ENCODE measurements at regions not wholly inside any gene's neighbourhood (a gene's known extent, or its start where the extent isn't known, plus 50 kb on each side); places are given as distances from the start of the nearest gene placed in this dataset.

DNA sequence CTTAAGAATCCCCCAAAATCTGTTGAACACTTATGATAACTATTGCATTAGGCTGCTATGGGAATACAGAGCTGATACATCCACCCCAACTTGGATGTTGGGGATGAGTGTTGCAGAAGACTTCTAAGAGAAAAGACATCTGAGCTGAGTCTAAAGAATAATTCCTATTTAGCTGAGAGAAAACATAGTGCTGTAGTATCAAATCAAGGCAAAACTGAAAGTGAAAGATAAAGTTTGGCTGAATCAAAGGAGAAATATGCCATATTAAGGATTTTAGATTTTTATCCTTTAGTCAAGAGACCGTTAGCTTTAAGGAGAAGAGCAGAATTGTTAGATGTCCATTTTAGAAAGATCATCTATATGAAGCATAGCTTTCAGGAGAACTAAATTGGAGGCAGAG, 726.9 kb upstream of the PTBP2 start:
- in situ Hi-C loops (cut with MboI; ENCODE audit: low sequenced_read_pairs): no loop called here
- H3K4me1 ChIP-seq: no peaks in the 10 kb centered on the region
- H3K4me3 ChIP-seq: no peak overlapping the region
- no peaks in the 10 kb centered on the region for H3K27me3 ChIP-seq (ENCODE audit: low read depth)
- H3K9me3 ChIP-seq: no peaks in the 10 kb centered on the region
- H3K36me3 ChIP-seq (replicated peaks): no peaks in the 10 kb centered on the region
- no peak for DNase-seq (ENCODE audit: low spot score in 2 of 2)

DNA sequence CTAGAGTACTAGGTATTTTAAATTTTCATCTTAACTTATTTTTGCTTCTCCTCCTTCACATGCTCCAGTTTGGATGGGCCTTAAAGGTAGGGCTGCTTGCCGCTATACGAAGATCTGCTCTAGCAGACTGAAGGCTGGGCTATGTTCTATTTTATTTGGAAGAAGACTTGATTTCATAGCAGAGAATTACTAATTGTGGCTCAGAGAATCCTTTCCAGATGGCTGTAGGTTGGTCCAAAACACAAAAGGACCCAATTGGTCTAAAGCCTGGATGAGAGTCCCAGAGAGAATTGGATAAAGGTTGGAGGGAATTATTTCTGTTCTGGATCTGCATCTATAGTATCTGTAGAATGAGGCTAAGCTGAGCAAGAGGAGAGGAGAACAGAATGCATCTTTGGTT, 719.4 kb upstream of the PTBP2 start:
- in situ Hi-C loops (cut with MboI; ENCODE audit: low sequenced_read_pairs): no loop called here
- Histone ChIP-seq H3K27me3 (ENCODE audit: low read depth) (no peaks in the 10 kb centered on the region), H3K4me3 (no peak overlapping the region), H3K4me1 (no peaks in the 10 kb centered on the region), H3K9me3 (no peaks in the 10 kb centered on the region), H3K36me3 (replicated peaks) (no peaks in the 10 kb centered on the region)
- no peak for DNase-seq (ENCODE audit: low spot score in 2 of 2)

DNA sequence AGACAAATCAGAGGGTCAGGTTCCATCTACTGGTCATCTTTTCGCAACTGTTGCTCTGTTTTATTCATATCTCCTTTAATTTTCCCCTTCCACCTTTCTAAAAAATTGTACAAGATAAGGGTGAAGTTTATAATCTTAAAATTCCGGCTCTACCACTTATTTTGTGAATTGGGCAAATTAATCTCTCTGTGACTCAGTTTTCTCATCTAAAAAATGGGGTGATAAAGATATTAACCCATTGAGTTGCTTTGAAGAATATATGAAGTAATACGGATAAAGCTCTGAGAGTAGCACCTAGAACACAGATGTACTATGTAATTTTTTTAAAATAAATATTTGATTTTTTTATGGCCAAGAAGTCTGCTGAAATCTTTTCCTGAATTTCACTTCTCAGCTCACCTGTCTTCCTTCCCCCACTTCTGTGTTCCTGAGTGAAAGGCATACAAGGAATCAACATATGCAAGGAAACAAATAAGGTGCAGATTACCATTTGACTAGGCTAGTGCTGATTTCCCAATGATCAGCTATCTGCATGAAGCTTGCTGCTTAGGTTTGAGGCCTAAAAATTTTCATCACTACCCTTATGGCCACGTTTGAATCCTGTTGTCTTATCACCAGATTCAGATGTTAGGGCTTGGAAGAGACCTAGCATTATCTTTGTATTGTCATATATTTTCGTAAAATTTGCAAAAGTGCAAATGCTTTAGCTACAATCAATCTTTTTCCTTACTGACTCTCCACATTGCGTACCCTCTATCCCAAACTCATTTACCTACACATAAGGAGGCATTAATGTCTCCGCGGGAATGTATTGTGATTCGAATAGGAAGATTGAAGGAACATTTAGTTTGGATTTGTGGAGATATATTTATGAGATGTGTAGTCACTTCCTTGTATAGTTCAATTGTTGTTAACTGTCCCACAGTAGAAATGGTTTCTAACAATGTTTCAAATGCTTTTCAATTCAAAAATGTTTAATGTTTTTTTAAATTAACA, 718.3 kb upstream of the PTBP2 start:
- Histone ChIP-seq H3K36me3 (replicated peaks) (no peaks in the 10 kb centered on the region), H3K9me3 (no peaks in the 10 kb centered on the region), H3K4me1 (no peaks in the 10 kb centered on the region), H3K27me3 (ENCODE audit: low read depth) (no peaks in the 10 kb centered on the region), H3K4me3 (no peak overlapping the region)
- no peak for DNase-seq (ENCODE audit: low spot score in 2 of 2)
- in situ Hi-C loops (cut with MboI; ENCODE audit: low sequenced_read_pairs): no loop called here

DNA sequence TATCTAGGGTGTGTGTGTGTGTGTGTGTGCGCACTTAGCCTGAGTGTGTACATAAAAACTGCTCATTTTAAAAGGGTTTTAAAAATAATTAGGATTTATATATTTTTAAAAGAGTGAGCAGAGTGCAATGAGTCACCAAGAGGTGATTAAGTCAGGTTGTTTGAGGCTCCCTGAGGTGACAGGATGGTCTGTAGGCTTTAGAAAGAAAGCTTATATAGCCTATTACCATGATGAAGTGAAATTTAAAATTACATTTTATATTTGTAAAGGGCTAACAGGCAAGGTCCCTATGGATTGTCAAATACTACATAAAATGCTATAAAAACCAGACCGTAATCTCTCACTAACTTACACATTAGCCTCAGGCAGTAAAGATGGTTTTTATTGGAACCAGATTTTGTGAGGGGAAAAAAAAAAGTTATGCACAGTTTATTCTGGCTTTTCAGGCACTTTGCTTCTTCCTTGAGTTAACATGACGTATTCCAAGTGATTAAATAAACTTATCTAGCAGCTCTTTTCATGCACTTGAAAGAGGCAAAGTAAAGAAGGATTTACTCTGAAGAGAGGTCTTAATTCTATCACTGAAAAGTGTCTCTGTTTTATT, 711.7 kb upstream of the PTBP2 start:
- in situ Hi-C loops (cut with MboI; ENCODE audit: low sequenced_read_pairs): no loop called here
- no peaks in the 10 kb centered on the region for H3K27me3 ChIP-seq (ENCODE audit: low read depth)
- no peaks in the 10 kb centered on the region for H3K36me3 ChIP-seq (replicated peaks)
- peak in 1 of 2 experiments; percentile 79 for DNase-seq (ENCODE audit: low spot score in 2 of 2)
- no peaks in the 10 kb centered on the region for H3K9me3 ChIP-seq
- H3K4me1 ChIP-seq: peaks cover 6% of the 10 kb centered on the region; the same call in 1 of the 2 replicates
- H3K4me3 ChIP-seq: no peak overlapping the region

DNA sequence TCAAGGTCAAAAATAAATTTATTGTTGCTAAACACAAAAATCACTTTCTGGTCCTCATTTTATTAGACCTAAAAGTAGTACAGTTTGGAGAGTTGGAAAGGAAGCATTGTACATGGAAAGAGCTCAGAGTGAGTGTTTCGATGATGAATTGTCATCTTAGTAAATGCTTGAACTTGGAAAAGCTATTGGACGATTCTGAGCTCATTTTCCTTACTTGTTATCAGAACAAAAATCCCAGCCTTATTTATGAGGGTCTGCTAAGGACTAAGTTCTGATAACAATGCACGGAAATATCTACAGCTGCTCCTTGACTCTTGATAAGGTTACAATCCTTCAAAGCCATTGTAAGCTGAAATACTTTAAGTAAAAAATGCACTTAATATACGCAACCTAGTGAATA, 710.0 kb upstream of the PTBP2 start:
- H3K4me3 ChIP-seq: no peak overlapping the region
- in situ Hi-C loops (cut with MboI; ENCODE audit: low sequenced_read_pairs): no loop called here

DNA sequence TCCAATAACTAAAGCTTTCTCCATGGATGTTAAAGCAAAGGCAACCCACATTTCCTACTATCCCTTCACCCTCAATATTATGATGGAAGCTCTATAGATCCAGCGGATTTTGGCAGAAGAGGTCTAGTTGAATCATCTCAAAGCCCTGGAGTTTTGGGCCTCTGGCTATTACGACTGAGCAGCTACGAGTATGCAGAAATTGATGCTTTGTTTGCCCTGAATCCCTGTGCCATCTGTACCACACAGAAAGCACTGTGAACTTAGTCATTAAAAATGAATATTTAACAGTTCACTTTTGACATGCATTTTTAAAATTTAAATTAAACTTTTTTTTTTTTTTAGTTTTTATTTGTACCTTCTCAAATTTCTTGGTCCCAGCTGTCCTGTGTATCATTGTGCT, 705.4 kb upstream of the PTBP2 start:
- no peak for DNase-seq (ENCODE audit: low spot score in 2 of 2)
- Histone ChIP-seq H3K27me3 (ENCODE audit: low read depth) (no peaks in the 10 kb centered on the region), H3K4me3 (no peak overlapping the region), H3K9me3 (no peaks in the 10 kb centered on the region), H3K4me1 (no peaks in the 10 kb centered on the region), H3K36me3 (replicated peaks) (no peaks in the 10 kb centered on the region)
- in situ Hi-C loops (cut with MboI; ENCODE audit: low sequenced_read_pairs): no loop called here

More for the DNA sequence above, 710.0 kb upstream of the PTBP2 start:
- Histone ChIP-seq H3K27me3 (ENCODE audit: low read depth) (no peaks in the 10 kb centered on the region), H3K4me1 (peaks cover 6% of the 10 kb centered on the region; the same call in 1 of the 2 replicates), H3K36me3 (replicated peaks) (no peaks in the 10 kb centered on the region), H3K9me3 (no peaks in the 10 kb centered on the region)
- DNase-seq (ENCODE audit: low spot score in 2 of 2): no peak

DNA sequence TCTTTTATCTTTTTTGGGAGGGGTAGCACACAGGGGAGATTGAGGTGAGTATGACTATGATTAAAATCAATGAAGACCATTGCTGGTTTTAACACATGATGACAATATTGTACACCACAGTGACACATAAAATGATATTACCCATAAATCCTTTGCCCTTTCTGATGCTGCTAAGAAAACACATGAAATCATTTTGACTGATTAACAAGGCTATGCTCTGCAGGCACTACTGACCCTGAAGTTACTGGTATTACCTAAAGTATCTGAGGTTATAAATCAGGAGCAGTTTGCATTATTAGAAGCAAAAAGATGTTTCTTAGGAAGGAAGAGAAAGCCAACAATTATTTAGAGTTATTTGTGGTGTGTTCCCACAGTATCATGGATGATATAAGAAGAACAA, 701.2 kb upstream of the PTBP2 start:
- no peak overlapping the region for H3K4me3 ChIP-seq
- H3K36me3 ChIP-seq (replicated peaks): no peaks in the 10 kb centered on the region
- in situ Hi-C loops (cut with MboI; ENCODE audit: low sequenced_read_pairs): no loop called here
- H3K4me1 ChIP-seq: no peaks in the 10 kb centered on the region
- H3K27me3 ChIP-seq (ENCODE audit: low read depth): no peaks in the 10 kb centered on the region
- no peaks in the 10 kb centered on the region for H3K9me3 ChIP-seq
- DNase-seq (ENCODE audit: low spot score in 2 of 2): no peak

DNA sequence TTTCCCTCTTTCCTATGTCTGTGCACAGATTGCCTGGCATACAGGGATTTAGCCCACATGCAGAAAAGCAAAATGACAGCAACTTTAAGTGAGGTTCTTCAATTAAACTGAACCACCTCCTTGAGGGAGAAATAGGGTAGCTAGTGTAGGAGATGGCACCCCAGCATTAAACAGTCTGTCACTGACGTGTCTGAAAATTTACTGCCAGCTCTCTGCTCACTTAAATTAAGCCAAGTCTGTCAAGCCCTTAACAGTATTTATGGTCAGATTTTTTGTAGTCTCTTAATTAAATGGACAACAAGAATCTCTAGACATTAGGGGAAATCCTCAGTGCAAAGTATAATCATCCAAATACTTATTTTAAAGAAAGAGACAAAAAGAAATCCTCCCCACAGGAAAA, 696.5 kb upstream of the PTBP2 start:
- no peaks in the 10 kb centered on the region for H3K36me3 ChIP-seq (replicated peaks)
- H3K9me3 ChIP-seq: peaks cover 2% of the 10 kb centered on the region; the same call in 1 of the 2 replicates
- DNase-seq (ENCODE audit: low spot score in 2 of 2): no peak
- no peaks in the 10 kb centered on the region for H3K4me1 ChIP-seq
- no peaks in the 10 kb centered on the region for H3K27me3 ChIP-seq (ENCODE audit: low read depth)
- H3K4me3 ChIP-seq: no peak overlapping the region
- in situ Hi-C loops (cut with MboI; ENCODE audit: low sequenced_read_pairs): no loop called here

DNA sequence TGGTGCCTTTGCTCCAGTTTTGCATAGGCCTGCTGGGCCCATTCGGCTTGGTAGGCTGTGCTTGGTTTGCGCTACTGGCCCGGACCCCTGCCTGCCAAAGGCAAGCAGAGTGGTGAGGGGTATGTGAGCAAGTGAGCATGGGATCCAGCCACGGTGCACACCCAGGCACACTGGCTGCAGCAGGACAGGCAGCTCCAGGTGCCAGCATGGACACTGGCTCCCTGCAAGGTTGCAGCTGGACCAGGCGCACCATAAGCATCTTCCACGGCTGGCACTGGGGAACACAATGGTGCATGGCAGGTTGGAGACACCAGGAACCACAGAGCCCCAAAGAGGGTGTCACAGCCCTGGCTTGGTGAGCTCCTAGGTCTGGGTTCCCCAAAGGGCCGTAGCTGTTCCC, 693.5 kb upstream of the PTBP2 start:
- no peaks in the 10 kb centered on the region for H3K36me3 ChIP-seq (replicated peaks)
- H3K4me1 ChIP-seq: no peaks in the 10 kb centered on the region
- H3K4me3 ChIP-seq: no peak overlapping the region
- peaks cover 2% of the 10 kb centered on the region; the same call in 1 of the 2 replicates for H3K9me3 ChIP-seq
- in situ Hi-C loops (cut with MboI; ENCODE audit: low sequenced_read_pairs): no loop called here
- H3K27me3 ChIP-seq (ENCODE audit: low read depth): no peaks in the 10 kb centered on the region
- DNase-seq (ENCODE audit: low spot score in 2 of 2): no peak

DNA sequence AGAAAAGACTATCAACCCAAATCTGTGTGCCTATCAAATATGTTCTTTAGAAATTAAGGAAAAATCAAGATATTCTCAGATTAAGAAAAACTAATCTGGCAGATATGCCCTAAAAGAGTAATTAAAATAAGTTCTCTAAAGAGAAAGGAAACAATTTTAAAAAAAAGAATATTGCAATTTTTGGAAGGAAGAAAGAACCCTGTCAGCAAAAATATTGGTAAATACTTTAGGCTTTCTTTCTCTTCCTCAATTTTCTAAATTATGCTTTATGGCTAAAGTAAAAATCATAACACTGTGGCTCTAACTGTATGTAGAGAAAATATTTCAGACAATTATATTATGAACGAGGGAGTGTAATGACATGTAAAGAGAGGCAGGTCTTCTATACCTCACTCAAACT, 691.3 kb upstream of the PTBP2 start:
- in situ Hi-C loops (cut with MboI; ENCODE audit: low sequenced_read_pairs): no loop called here
- no peaks in the 10 kb centered on the region for H3K4me1 ChIP-seq
- no peaks in the 10 kb centered on the region for H3K36me3 ChIP-seq (replicated peaks)
- H3K27me3 ChIP-seq (ENCODE audit: low read depth): no peaks in the 10 kb centered on the region
- no peak overlapping the region for H3K4me3 ChIP-seq
- DNase-seq (ENCODE audit: low spot score in 2 of 2): no peak
- peaks cover 2% of the 10 kb centered on the region; the same call in 1 of the 2 replicates for H3K9me3 ChIP-seq

DNA sequence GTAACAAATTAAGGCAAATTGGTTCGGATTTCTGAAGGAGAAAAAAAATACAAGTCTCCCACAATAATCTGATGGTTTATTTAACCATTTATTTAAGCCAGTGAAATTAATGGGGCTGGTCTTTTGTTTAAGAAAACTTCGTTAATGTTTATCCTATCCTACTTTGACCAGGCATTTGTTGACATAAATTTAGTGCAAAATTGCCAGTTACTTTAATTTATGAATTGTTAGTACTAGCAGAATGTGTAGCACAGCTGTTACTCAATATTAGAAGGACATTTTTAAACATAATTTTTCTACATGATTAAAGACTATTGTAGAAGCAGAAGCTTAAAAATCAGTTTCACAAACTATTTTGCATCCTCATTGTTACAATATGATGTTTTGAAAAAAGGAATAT, 687.6 kb upstream of the PTBP2 start:
- Histone ChIP-seq H3K27me3 (ENCODE audit: low read depth) (no peaks in the 10 kb centered on the region), H3K4me3 (no peak overlapping the region), H3K4me1 (no peaks in the 10 kb centered on the region), H3K9me3 (no peaks in the 10 kb centered on the region), H3K36me3 (replicated peaks) (no peaks in the 10 kb centered on the region)
- DNase-seq (ENCODE audit: low spot score in 2 of 2): no peak
- in situ Hi-C loops (cut with MboI; ENCODE audit: low sequenced_read_pairs): no loop called here

DNA sequence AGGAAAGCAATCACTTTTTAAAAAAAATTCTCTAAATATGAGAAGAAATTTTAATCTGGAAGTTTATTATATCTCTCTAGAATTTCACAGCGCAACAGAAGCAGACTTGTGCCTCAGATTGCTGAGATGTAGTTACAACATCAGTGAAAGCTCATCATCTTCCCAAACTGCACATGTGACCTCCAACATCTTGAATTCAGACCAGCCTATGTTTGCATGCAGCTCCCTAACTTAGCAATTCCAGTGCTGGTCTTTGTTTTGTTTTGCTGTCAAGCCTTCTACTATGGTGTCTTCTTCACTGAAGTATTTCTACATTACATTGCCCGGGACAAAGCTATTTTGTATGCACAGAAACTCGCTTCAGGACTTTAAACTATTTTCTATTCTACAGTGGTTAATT, 684.8 kb upstream of the PTBP2 start:
- H3K4me1 ChIP-seq: no peaks in the 10 kb centered on the region
- H3K4me3 ChIP-seq: no peak overlapping the region
- no peak for DNase-seq (ENCODE audit: low spot score in 2 of 2)
- H3K36me3 ChIP-seq (replicated peaks): no peaks in the 10 kb centered on the region
- in situ Hi-C loops (cut with MboI; ENCODE audit: low sequenced_read_pairs): no loop called here
- no peaks in the 10 kb centered on the region for H3K9me3 ChIP-seq
- no peaks in the 10 kb centered on the region for H3K27me3 ChIP-seq (ENCODE audit: low read depth)

DNA sequence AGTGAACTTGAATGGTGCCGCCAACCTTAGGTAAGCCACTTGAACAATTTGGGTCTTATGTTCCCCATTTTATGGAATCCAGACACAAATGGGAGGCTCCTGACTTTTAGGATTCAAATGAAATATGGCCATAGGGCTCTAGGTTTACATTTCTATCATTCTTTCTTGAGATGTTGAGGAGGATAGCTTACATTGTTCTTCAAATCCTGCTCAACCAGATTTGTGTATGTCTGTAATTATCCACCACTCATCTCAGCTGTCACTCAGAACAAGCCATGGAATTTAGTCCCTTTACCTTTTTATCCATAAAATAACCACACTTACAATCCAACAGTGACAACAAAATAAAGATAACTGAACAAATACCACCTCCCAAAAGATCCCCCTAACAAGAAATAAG, 682.9 kb upstream of the PTBP2 start:
- in situ Hi-C loops (cut with MboI; ENCODE audit: low sequenced_read_pairs): no loop called here
- H3K36me3 ChIP-seq (replicated peaks): no peaks in the 10 kb centered on the region
- no peak overlapping the region for H3K4me3 ChIP-seq
- DNase-seq (ENCODE audit: low spot score in 2 of 2): no peak
- no peaks in the 10 kb centered on the region for H3K9me3 ChIP-seq
- no peaks in the 10 kb centered on the region for H3K27me3 ChIP-seq (ENCODE audit: low read depth)
- no peaks in the 10 kb centered on the region for H3K4me1 ChIP-seq

DNA sequence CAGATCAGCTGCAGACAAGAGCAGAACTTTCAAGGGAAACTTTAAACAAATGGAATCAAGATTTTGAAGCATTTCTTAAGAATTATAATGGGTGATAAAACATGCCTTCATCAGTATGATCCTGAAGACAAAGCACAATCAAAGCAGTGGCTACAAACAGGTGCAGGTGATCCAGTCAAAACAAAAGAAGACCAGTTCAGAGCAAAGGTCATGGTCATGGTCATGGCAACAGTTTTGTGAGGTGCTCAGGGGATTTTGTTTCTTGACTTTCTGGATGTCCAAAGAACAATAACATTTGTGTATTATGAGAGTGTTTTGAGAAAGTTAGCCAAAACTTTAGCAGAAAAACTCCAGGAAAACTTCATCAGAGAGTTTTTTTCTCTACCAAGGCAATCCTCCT, 681.7 kb upstream of the PTBP2 start:
- DNase-seq (ENCODE audit: low spot score in 2 of 2): no peak
- H3K4me1 ChIP-seq: no peaks in the 10 kb centered on the region

More for the DNA sequence above, 681.7 kb upstream of the PTBP2 start:
- in situ Hi-C loops (cut with MboI; ENCODE audit: low sequenced_read_pairs): no loop called here
- Histone ChIP-seq H3K36me3 (replicated peaks) (no peaks in the 10 kb centered on the region), H3K27me3 (ENCODE audit: low read depth) (no peaks in the 10 kb centered on the region), H3K9me3 (no peaks in the 10 kb centered on the region), H3K4me3 (no peak overlapping the region)

Data from HAP-1 (cell line).